ENCODE measurements at regions not wholly inside any gene's neighbourhood (a gene's known extent, or its start where the extent isn't known, plus 50 kb on each side); places are given as distances from the start of the nearest gene placed in this dataset.
"Not testable (repeated sequence)": the region's sequence is repeated elsewhere in the genome, so short reads cannot be mapped to it uniquely, and the experiment has no call there.

GRCh38 chr4:128635141-128635954 lies 174.2 kb upstream of the JADE1 start:
- TF ChIP-seq CTCF (IDR thresholded peaks at IDR 0.05; ENCODE audit: borderline replicate concordance, control extremely low read depth, extremely low read depth, insufficient read depth, missing control alignments): no peak
- DNase-seq (ENCODE audit: low spot score): no peak
- in situ Hi-C loops (cut with MboI; ENCODE audit: low sequenced_read_pairs, unreplicated experiment): no loop called here

DNA sequence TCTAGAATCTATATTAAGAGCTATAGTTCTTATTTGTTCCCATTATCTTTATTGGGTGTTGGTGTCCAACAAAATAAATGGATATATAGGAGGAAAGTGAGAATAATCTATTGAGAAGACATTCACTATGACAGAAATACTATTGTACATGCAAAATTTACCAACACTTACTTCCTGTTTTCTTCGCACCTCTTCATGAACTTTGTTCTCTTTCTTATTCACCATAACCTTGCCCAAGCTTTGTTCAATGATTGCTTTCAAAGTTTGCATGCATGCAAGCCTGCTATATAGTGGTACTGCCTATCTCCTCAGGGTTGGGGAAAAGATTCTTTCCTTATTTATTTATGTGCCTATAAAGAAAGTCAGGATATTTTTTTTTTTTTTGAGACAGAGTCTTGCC lies 176.4 kb upstream of the JADE1 start:
- no peak for TF ChIP-seq CTCF (IDR thresholded peaks at IDR 0.05; ENCODE audit: borderline replicate concordance, control extremely low read depth, extremely low read depth, insufficient read depth, missing control alignments)
- no peak for DNase-seq (ENCODE audit: low spot score)
- in situ Hi-C loops (cut with MboI; ENCODE audit: low sequenced_read_pairs, unreplicated experiment): no loop called here

GRCh38 chr4:128630871-128631270 lies 178.6 kb upstream of the JADE1 start:
- no peak for TF ChIP-seq CTCF (IDR thresholded peaks at IDR 0.05; ENCODE audit: borderline replicate concordance, control extremely low read depth, extremely low read depth, insufficient read depth, missing control alignments)
- DNase-seq (ENCODE audit: low spot score): no peak
- in situ Hi-C loops (cut with MboI; ENCODE audit: low sequenced_read_pairs, unreplicated experiment): no loop called here

- no peak for DNase-seq (ENCODE audit: low spot score)
- TF ChIP-seq CTCF (IDR thresholded peaks at IDR 0.05; ENCODE audit: borderline replicate concordance, control extremely low read depth, extremely low read depth, insufficient read depth, missing control alignments): no peak
- in situ Hi-C loops (cut with MboI; ENCODE audit: low sequenced_read_pairs, unreplicated experiment): no loop called here
Measured at GRCh38 chr4:128623508-128624215, 185.8 kb upstream of the JADE1 start.

- in situ Hi-C loops (cut with MboI; ENCODE audit: low sequenced_read_pairs, unreplicated experiment); DNase-seq (ENCODE audit: low spot score): not testable (repeated sequence)
Measured at GRCh38 chr4:128620279-128620965, 189.1 kb upstream of the JADE1 start.

GRCh38 chr4:128615197-128615596 lies 194.3 kb upstream of the JADE1 start:
- no peak for TF ChIP-seq CTCF (IDR thresholded peaks at IDR 0.05; ENCODE audit: borderline replicate concordance, control extremely low read depth, extremely low read depth, insufficient read depth, missing control alignments)
- DNase-seq (ENCODE audit: low spot score): no peak
- in situ Hi-C loops (cut with MboI; ENCODE audit: low sequenced_read_pairs, unreplicated experiment): no loop called here

- in situ Hi-C loops (cut with MboI; ENCODE audit: low sequenced_read_pairs, unreplicated experiment): no loop called here
- no peak for DNase-seq (ENCODE audit: low spot score)
- no peak for TF ChIP-seq CTCF (IDR thresholded peaks at IDR 0.05; ENCODE audit: borderline replicate concordance, control extremely low read depth, extremely low read depth, insufficient read depth, missing control alignments)
Measured at GRCh38 chr4:128608006-128608405, 201.5 kb upstream of the JADE1 start.
